ENCODE measurements at regions not wholly inside any gene's neighbourhood (a gene's known extent, or its start where the extent isn't known, plus 50 kb on each side); places are given as distances from the start of the nearest gene placed in this dataset.

GRCh38 chr10:121668314-121669027 lies 70.2 kb upstream of the FGFR2 start:
- Histone ChIP-seq H3K4me3 (peak overlapping the region in 1 of 3 donors; percentile 7), H3K27ac (peak overlapping the region in 1 of 2 donors; percentile 43), H3K4me1 (no peaks in the 10 kb centered on the region), H3K9me3 (no peaks in the 10 kb centered on the region), H3K36me3 (no peaks in the 10 kb centered on the region), H3K27me3 (no peaks in the 10 kb centered on the region)
- intact Hi-C loops (cut with DNase I; ENCODE audit: low total_unique reads), result no loop called here
- peak in 1 of 2 donors; percentile 34 for DNase-seq (ENCODE audit: low spot score in 2 of 2)
- TF ChIP-seq POLR2AphosphoS5 (IDR thresholded peaks at IDR 0.05), result no peak
- TF ChIP-seq, protein P1, sequence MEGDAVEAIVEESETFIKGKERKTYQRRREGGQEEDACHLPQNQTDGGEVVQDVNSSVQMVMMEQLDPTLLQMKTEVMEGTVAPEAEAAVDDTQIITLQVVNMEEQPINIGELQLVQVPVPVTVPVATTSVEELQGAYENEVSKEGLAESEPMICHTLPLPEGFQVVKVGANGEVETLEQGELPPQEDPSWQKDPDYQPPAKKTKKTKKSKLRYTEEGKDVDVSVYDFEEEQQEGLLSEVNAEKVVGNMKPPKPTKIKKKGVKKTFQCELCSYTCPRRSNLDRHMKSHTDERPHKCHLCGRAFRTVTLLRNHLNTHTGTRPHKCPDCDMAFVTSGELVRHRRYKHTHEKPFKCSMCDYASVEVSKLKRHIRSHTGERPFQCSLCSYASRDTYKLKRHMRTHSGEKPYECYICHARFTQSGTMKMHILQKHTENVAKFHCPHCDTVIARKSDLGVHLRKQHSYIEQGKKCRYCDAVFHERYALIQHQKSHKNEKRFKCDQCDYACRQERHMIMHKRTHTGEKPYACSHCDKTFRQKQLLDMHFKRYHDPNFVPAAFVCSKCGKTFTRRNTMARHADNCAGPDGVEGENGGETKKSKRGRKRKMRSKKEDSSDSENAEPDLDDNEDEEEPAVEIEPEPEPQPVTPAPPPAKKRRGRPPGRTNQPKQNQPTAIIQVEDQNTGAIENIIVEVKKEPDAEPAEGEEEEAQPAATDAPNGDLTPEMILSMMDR (IDR thresholded peaks at IDR 0.05), result no peak
- no peak for TF ChIP-seq POLR2A (IDR thresholded peaks at IDR 0.05)

GRCh38 chr10:121667948-121668313 lies 69.7 kb upstream of the FGFR2 start:
- no peak overlapping the region for H3K4me3 ChIP-seq
- H3K27ac ChIP-seq, result peak overlapping the region in 1 of 2 donors; percentile 12

GRCh38 chr10:121665809-121666208 lies 67.6 kb upstream of the FGFR2 start:
- Histone ChIP-seq H3K9me3 (no peaks in the 10 kb centered on the region), H3K36me3 (no peaks in the 10 kb centered on the region), H3K27me3 (no peaks in the 10 kb centered on the region), H3K4me3 (no peak overlapping the region), H3K27ac (no peak overlapping the region), H3K4me1 (no peaks in the 10 kb centered on the region)
- TF ChIP-seq POLR2A (IDR thresholded peaks at IDR 0.05) (no peak), POLR2AphosphoS5 (IDR thresholded peaks at IDR 0.05) (no peak)
- TF ChIP-seq, protein P1 (IDR thresholded peaks at IDR 0.05), result no peak
- no peak for DNase-seq (ENCODE audit: low spot score in 2 of 2)
- intact Hi-C loops (cut with DNase I; ENCODE audit: low total_unique reads), result no loop called here

More at GRCh38 chr10:121667948-121668313, 69.7 kb upstream of the FGFR2 start:
- TF ChIP-seq POLR2AphosphoS5 (IDR thresholded peaks at IDR 0.05) (no peak), POLR2A (IDR thresholded peaks at IDR 0.05) (no peak)
- TF ChIP-seq, protein P1 (IDR thresholded peaks at IDR 0.05), result no peak
- H3K36me3 ChIP-seq, result no peaks in the 10 kb centered on the region
- intact Hi-C loops (cut with DNase I; ENCODE audit: low total_unique reads), result no loop called here
- H3K9me3 ChIP-seq, result no peaks in the 10 kb centered on the region
- H3K4me1 ChIP-seq, result no peaks in the 10 kb centered on the region
- no peaks in the 10 kb centered on the region for H3K27me3 ChIP-seq
- DNase-seq (ENCODE audit: low spot score in 2 of 2), result no peak

DNA sequence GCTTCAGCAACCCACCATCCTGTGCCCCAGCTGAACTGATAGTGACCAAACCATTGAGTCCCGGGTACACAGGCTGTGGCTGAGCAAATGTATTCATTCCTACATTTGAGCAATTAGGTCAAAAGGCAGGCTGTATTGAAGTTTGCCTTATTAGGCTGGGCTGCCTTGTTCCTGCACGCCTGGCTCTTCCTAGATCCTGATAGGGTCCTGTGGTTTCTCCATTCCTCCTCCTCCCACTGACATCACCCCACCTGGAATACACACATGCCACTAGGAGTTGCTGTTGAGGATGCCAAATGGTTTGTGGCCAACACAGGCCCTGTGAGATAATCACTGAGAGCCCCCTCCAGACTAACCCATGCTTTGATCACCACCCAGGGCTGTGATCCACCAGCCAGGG lies 66.4 kb upstream of the FGFR2 start:
- intact Hi-C loops (cut with DNase I; ENCODE audit: low total_unique reads), result no loop called here
- no peaks in the 10 kb centered on the region for H3K4me1 ChIP-seq
- TF ChIP-seq POLR2A (IDR thresholded peaks at IDR 0.05), result no peak
- TF ChIP-seq, protein P1 (IDR thresholded peaks at IDR 0.05), result no peak
- no peak for TF ChIP-seq POLR2AphosphoS5 (IDR thresholded peaks at IDR 0.05)
- H3K36me3 ChIP-seq, result no peaks in the 10 kb centered on the region
- no peak overlapping the region for H3K4me3 ChIP-seq
- no peak overlapping the region for H3K27ac ChIP-seq
- DNase-seq (ENCODE audit: low spot score in 2 of 2), result no peak
- H3K27me3 ChIP-seq, result no peaks in the 10 kb centered on the region
- no peaks in the 10 kb centered on the region for H3K9me3 ChIP-seq

GRCh38 chr10:121662945-121663917 lies 65.0 kb upstream of the FGFR2 start:
- Histone ChIP-seq H3K27me3 (no peaks in the 10 kb centered on the region), H3K36me3 (no peaks in the 10 kb centered on the region), H3K4me3 (no peak overlapping the region), H3K4me1 (no peaks in the 10 kb centered on the region), H3K9me3 (no peaks in the 10 kb centered on the region), H3K27ac (no peak overlapping the region)
- intact Hi-C loops (cut with DNase I; ENCODE audit: low total_unique reads), result no loop called here
- DNase-seq (ENCODE audit: low spot score in 2 of 2), result no peak
- TF ChIP-seq POLR2A (IDR thresholded peaks at IDR 0.05), result no peak
- TF ChIP-seq POLR2AphosphoS5 (IDR thresholded peaks at IDR 0.05), result no peak
- TF ChIP-seq, protein P1 (IDR thresholded peaks at IDR 0.05), result no peak

All from breast epithelium (tissue), 4 donors.